GM10248 (cell line): ENCODE measurements at regions not wholly inside any gene's neighbourhood (a gene's known extent, or its start where the extent isn't known, plus 50 kb on each side); places are given as distances from the start of the nearest gene placed in this dataset.

ENCODE experiments used
- CTCF ChIA-PET: fragments of 300-600 bp; sonication (Branson Sonifier 250); formaldehyde crosslinking; extraction: SDS; loops from one replicate; lab custom pipeline; 2021; ENCODE audit warnings: antibody characterized with exemption; lab: Yijun Ruan, JAX
- POLR2A ChIA-PET: fragments of 350-650 bp; sonication (Branson Sonifier 250); formaldehyde crosslinking; extraction: SDS; loops from one replicate; lab custom pipeline; 2020; ENCODE audit warnings: antibody characterized with exemption; lab: Yijun Ruan, JAX
- DNase-seq: peaks from one replicate; pipeline ENCODE4 v3.0.0; 2012; ENCODE audit errors: extremely low spot score
- TF ChIP-seq, protein P1 (sequence below): IDR thresholded peaks from 2 replicates; pipeline ENCODE4 v1.5.1; 2012; ENCODE audit warnings: mild to moderate bottlenecking, low read depth; ENCODE audit errors: extremely low read depth, missing control alignments, control extremely low read depth

DNA sequence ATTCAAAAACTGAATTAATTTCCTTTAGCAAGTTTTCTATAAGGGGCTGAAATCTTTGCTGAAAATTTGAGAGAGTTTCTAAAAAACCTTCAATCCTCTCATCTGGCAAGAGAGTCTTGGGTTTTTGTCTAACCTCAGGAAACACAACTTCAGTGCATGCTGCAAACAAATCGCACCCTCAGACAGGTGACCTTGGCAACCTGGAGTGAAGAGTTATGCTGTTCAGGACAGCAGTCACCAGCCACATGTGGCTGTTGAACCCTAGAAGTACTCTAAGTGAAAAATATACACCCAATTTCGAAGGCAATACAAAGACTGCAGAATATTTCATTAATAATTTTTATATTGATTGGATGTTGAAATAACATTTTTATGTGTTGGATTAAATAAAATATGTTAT lies 184.8 kb downstream of the RPS29 start:
- ChIA-PET CTCF (no interaction called here), POLR2A (no interaction called here)
- TF ChIP-seq, protein P1, sequence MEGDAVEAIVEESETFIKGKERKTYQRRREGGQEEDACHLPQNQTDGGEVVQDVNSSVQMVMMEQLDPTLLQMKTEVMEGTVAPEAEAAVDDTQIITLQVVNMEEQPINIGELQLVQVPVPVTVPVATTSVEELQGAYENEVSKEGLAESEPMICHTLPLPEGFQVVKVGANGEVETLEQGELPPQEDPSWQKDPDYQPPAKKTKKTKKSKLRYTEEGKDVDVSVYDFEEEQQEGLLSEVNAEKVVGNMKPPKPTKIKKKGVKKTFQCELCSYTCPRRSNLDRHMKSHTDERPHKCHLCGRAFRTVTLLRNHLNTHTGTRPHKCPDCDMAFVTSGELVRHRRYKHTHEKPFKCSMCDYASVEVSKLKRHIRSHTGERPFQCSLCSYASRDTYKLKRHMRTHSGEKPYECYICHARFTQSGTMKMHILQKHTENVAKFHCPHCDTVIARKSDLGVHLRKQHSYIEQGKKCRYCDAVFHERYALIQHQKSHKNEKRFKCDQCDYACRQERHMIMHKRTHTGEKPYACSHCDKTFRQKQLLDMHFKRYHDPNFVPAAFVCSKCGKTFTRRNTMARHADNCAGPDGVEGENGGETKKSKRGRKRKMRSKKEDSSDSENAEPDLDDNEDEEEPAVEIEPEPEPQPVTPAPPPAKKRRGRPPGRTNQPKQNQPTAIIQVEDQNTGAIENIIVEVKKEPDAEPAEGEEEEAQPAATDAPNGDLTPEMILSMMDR = no peak
- no peak for DNase-seq

DNA sequence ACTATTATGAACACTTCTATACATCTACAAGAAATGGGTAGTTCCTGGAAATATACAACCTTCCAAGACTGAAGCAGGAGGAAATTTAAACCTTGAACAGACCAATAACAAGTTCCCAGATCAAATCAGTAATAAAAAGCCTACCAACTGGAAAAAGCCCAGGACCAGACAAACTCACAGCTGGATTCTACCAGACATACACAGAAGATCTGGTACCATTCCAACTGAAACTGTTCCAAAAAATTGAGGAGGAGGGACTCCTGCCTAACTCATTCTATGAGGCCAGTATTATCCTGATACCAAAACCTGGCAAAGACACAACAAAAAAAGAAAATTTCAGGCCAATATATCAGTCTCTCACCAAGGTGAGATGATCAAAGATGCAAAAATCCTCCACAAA lies 189.4 kb downstream of the RPS29 start:
- TF ChIP-seq, protein P1 = no peak
- no peak for DNase-seq
- ChIA-PET CTCF (no interaction called here), POLR2A (no interaction called here)

GRCh38 chr14:49381778-49382177 lies 204.4 kb downstream of the RPS29 start:
- TF ChIP-seq, protein P1 = no peak
- CTCF ChIA-PET = no interaction called here
- POLR2A ChIA-PET = no interaction called here
- DNase-seq = no peak

- TF ChIP-seq, protein P1 = no peak
- POLR2A ChIA-PET = no interaction called here
- DNase-seq = no peak
- CTCF ChIA-PET = interaction anchor here (0.7 to 1.3 kb wide), 3 partner anchors 10 to 12 kb away, joined by 4 to 6 read pairs (median 4); no protein-coding TSS in a partner anchor
Observed at GRCh38 chr14:49367696-49368095, 218.5 kb downstream of the RPS29 start.

DNA sequence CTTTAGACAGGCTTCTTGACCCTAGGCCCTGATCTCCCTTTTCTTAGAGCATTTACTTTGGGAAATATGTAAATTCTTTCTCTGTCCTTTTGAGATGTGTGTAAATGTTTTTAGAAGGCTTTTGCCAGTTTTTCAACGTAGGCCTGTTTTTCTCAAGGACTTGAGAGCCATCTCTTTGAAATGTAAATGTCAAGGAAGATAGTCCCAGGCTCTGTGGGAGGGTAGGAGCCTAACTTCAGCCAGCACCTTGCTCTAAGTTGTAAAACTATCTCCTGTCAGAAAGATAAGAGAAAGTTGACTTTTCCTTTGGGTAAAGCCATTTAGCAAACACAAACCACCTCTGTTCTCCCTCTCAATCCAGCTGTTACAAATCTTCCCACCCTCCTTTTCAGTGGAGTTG lies 219.8 kb downstream of the RPS29 start:
- CTCF ChIA-PET = interaction anchor here (1.4 kb wide), 1 partner anchor 13 kb away, joined by 3 read pairs; no protein-coding TSS in a partner anchor
- POLR2A ChIA-PET = no interaction called here
- DNase-seq = no peak
- TF ChIP-seq, protein P1 = no peak

GRCh38 chr14:49364752-49365117 lies 221.4 kb downstream of the RPS29 start:
- TF ChIP-seq, protein P1 = no peak
- CTCF ChIA-PET = no interaction called here
- POLR2A ChIA-PET = no interaction called here
- DNase-seq = no peak
